ENCODE measurements at regions not wholly inside any gene's neighbourhood (a gene's known extent, or its start where the extent isn't known, plus 50 kb on each side); places are given as distances from the start of the nearest gene placed in this dataset.

- TF ChIP-seq CTCF (IDR thresholded peaks at IDR 0.05): no peak
- TF ChIP-seq, protein P1, sequence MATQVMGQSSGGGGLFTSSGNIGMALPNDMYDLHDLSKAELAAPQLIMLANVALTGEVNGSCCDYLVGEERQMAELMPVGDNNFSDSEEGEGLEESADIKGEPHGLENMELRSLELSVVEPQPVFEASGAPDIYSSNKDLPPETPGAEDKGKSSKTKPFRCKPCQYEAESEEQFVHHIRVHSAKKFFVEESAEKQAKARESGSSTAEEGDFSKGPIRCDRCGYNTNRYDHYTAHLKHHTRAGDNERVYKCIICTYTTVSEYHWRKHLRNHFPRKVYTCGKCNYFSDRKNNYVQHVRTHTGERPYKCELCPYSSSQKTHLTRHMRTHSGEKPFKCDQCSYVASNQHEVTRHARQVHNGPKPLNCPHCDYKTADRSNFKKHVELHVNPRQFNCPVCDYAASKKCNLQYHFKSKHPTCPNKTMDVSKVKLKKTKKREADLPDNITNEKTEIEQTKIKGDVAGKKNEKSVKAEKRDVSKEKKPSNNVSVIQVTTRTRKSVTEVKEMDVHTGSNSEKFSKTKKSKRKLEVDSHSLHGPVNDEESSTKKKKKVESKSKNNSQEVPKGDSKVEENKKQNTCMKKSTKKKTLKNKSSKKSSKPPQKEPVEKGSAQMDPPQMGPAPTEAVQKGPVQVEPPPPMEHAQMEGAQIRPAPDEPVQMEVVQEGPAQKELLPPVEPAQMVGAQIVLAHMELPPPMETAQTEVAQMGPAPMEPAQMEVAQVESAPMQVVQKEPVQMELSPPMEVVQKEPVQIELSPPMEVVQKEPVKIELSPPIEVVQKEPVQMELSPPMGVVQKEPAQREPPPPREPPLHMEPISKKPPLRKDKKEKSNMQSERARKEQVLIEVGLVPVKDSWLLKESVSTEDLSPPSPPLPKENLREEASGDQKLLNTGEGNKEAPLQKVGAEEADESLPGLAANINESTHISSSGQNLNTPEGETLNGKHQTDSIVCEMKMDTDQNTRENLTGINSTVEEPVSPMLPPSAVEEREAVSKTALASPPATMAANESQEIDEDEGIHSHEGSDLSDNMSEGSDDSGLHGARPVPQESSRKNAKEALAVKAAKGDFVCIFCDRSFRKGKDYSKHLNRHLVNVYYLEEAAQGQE (IDR thresholded peaks at IDR 0.05; ENCODE audit: low read depth, low read length): no peak
These were observed 292.7 kb upstream of the POU3F3 start for GRCh38 chr2:104561251-104561650.
